ENCODE measurements at regions not wholly inside any gene's neighbourhood (a gene's known extent, or its start where the extent isn't known, plus 50 kb on each side); places are given as distances from the start of the nearest gene placed in this dataset.

DNA sequence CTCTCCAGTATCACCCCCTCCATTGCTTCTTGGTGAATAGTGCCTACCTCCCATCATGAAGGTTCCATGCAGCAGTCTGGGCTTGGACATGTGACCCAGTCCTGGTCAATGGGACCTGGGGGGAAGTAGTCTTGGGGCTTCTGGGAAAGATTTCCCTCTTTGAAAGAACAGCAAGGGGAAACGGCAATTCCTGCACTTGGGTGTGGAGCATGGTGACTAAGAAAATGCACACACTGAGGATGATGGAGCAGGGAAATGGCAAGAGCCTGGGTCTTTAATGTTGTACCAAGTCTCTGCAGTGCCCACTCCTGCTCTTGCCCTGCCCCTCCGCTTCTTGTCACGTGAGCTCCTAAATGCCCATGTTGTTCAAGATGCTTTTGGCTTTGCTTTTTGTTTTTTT lies 131.4 kb upstream of the SIX2 start:
- TF ChIP-seq, protein P1, sequence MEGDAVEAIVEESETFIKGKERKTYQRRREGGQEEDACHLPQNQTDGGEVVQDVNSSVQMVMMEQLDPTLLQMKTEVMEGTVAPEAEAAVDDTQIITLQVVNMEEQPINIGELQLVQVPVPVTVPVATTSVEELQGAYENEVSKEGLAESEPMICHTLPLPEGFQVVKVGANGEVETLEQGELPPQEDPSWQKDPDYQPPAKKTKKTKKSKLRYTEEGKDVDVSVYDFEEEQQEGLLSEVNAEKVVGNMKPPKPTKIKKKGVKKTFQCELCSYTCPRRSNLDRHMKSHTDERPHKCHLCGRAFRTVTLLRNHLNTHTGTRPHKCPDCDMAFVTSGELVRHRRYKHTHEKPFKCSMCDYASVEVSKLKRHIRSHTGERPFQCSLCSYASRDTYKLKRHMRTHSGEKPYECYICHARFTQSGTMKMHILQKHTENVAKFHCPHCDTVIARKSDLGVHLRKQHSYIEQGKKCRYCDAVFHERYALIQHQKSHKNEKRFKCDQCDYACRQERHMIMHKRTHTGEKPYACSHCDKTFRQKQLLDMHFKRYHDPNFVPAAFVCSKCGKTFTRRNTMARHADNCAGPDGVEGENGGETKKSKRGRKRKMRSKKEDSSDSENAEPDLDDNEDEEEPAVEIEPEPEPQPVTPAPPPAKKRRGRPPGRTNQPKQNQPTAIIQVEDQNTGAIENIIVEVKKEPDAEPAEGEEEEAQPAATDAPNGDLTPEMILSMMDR (IDR thresholded peaks at IDR 0.05): no peak
- TF ChIP-seq POLR2A (IDR thresholded peaks at IDR 0.05) (no peak), POLR2AphosphoS5 (IDR thresholded peaks at IDR 0.05) (no peak)

All from breast epithelium (tissue), 3 donors.